ENCODE measurements at regions not wholly inside any gene's neighbourhood (a gene's known extent, or its start where the extent isn't known, plus 50 kb on each side); places are given as distances from the start of the nearest gene placed in this dataset.

DNA sequence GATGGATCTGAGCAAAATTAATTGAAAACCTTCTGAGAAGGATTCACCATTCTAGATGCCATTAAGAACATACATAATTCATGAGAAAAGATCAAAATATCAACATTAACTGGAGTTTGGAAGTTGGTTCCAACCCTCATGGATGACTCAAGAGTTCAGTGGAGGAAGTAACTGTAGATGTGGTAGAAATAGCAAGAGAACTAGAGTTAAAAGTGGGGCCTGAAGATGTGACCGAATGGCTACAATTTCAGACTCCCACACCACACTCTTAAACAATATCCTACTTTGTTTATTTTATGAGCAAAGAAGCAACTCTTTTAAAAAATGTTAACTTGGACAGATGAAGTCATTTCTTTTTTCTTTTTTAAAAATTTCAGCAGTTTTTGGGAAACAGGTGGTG lies 354.3 kb downstream of the KLF12 start:
- no peaks in the 10 kb centered on the region for H3K27me3 ChIP-seq (ENCODE audit: insufficient read depth, low read length)
- H3K9me3 ChIP-seq (ENCODE audit: control insufficient read depth in 1 of 2, insufficient read depth in 1 of 2, low read depth in 1 of 2, low read length in 2 of 2): no peaks in the 10 kb centered on the region
- no peaks in the 10 kb centered on the region for H3K9me2 ChIP-seq (ENCODE audit: insufficient read depth)
- H3K4me3 ChIP-seq (replicated peaks in 1 of 2; ENCODE audit: low read depth in 1 of 2, low read length in 2 of 2): no peak overlapping the region
- intact Hi-C loops (cut with micrococcal nuclease): no loop called here
- no peak overlapping the region for H3K4me2 ChIP-seq (ENCODE audit: low read length)
- ChIA-PET POLR2A (no interaction called here), RAD21 (ENCODE audit: low non-redundant PET in 1 of 2, low total read pairs in 2 of 2, uncharacterized antibody in 2 of 2, unreplicated experiment in 2 of 2) (no interaction called here), CTCF (no interaction called here)
- no peak overlapping the region for H3K27ac ChIP-seq (ENCODE audit: low read depth, low read length)
- H3K79me2 ChIP-seq (ENCODE audit: insufficient read depth, low read length): no peaks in the 10 kb centered on the region
- no peak overlapping the region for H3K9ac ChIP-seq (ENCODE audit: low read length)
- BruUV-seq (replicated peaks): no TSS peak
- DNase-seq (ENCODE audit: low read depth, low spot score): no peak
- TF ChIP-seq ELF1 (IDR thresholded peaks at IDR 0.05; ENCODE audit: borderline replicate concordance, low read depth) (no peak), SRF (IDR thresholded peaks at IDR 0.05; ENCODE audit: low read depth) (no peak), CEBPB (IDR thresholded peaks at IDR 0.05; ENCODE audit: low read depth) (no peak)
- TF ChIP-seq, protein P1, sequence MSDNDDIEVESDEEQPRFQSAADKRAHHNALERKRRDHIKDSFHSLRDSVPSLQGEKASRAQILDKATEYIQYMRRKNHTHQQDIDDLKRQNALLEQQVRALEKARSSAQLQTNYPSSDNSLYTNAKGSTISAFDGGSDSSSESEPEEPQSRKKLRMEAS (IDR thresholded peaks at IDR 0.05): no peak
- no peak overlapping the region for H2AFZ ChIP-seq (ENCODE audit: low read depth, low read length, poor library complexity, severe bottlenecking)
- H3K36me3 ChIP-seq (ENCODE audit: control insufficient read depth in 1 of 2, insufficient read depth in 2 of 2, low read length in 2 of 2): no peaks in the 10 kb centered on the region
- ATAC-seq: no peak
- no peaks in the 10 kb centered on the region for H4K20me1 ChIP-seq (ENCODE audit: insufficient read depth)
- no peaks in the 10 kb centered on the region for H3K4me1 ChIP-seq (ENCODE audit: control insufficient read depth in 1 of 2, insufficient read depth in 2 of 2, low read length in 2 of 2)

DNA sequence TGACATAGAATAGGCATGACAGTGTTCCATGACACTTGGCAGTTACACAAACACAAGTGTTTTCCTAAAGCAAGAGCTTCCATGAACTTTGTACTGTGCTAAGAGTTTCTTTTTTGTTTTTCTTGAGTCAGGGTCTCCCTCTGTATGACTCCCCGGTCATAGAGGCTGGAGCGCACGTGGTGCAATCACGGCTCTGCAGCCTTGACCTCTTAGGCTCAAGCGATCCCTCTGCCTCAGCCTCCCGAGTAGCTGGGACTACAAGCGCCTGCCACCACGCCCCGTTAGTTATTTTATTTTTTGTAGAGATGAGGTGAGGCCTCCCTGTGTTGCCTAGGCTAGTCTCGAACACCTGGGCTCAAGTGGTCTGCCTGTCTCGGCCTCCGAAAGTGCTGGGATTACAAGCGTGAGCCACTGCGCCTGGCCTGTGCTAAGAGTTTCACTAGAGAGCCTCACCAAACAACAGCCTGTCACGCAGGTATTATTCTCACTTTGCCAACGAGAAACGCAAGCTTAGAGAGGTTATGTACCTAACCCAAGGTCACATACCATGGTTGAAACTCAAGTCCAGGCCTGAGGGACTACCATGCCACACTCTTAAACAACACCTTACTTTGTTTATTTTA lies 355.9 kb downstream of the KLF12 start:
- DNase-seq (ENCODE audit: low read depth, low spot score) (no peak), ATAC-seq (no peak)
- no peaks in the 10 kb centered on the region for H3K9me3 ChIP-seq (ENCODE audit: control insufficient read depth in 1 of 2, insufficient read depth in 1 of 2, low read depth in 1 of 2, low read length in 2 of 2)
- RAD21 ChIA-PET (ENCODE audit: low non-redundant PET in 1 of 2, low total read pairs in 2 of 2, uncharacterized antibody in 2 of 2, unreplicated experiment in 2 of 2): no interaction called here
- H4K20me1 ChIP-seq (ENCODE audit: insufficient read depth): no peaks in the 10 kb centered on the region
- no peak overlapping the region for H3K9ac ChIP-seq (ENCODE audit: low read length)
- no peaks in the 10 kb centered on the region for H3K79me2 ChIP-seq (ENCODE audit: insufficient read depth, low read length)
- H2AFZ ChIP-seq (ENCODE audit: low read depth, low read length, poor library complexity, severe bottlenecking): no peak overlapping the region
- CTCF ChIA-PET: no interaction called here
- no peaks in the 10 kb centered on the region for H3K36me3 ChIP-seq (ENCODE audit: control insufficient read depth in 1 of 2, insufficient read depth in 2 of 2, low read length in 2 of 2)
- H3K4me3 ChIP-seq (replicated peaks in 1 of 2; ENCODE audit: low read depth in 1 of 2, low read length in 2 of 2): no peak overlapping the region
- H3K4me1 ChIP-seq (ENCODE audit: control insufficient read depth in 1 of 2, insufficient read depth in 2 of 2, low read length in 2 of 2): no peaks in the 10 kb centered on the region
- no peak overlapping the region for H3K27ac ChIP-seq (ENCODE audit: low read depth, low read length)
- no peaks in the 10 kb centered on the region for H3K27me3 ChIP-seq (ENCODE audit: insufficient read depth, low read length)
- BruUV-seq (replicated peaks): no TSS peak
- no peak overlapping the region for H3K4me2 ChIP-seq (ENCODE audit: low read length)
- intact Hi-C loops (cut with micrococcal nuclease): no loop called here
- POLR2A ChIA-PET: no interaction called here
- H3K9me2 ChIP-seq (ENCODE audit: insufficient read depth): no peaks in the 10 kb centered on the region
- no peak for TF ChIP-seq EZH2 (IDR thresholded peaks at IDR 0.05)
- TF ChIP-seq SRF (IDR thresholded peaks at IDR 0.05; ENCODE audit: low read depth): no peak
- no peak for TF ChIP-seq CBX3 (IDR thresholded peaks at IDR 0.05; ENCODE audit: low read depth)
- TF ChIP-seq, protein P2, sequence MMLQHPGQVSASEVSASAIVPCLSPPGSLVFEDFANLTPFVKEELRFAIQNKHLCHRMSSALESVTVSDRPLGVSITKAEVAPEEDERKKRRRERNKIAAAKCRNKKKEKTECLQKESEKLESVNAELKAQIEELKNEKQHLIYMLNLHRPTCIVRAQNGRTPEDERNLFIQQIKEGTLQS (IDR thresholded peaks at IDR 0.05): no peak
- no peak for TF ChIP-seq JUND (IDR thresholded peaks at IDR 0.05)
- no peak for TF ChIP-seq POLR2A (IDR thresholded peaks at IDR 0.05; ENCODE audit: borderline replicate concordance, extremely low read depth, insufficient read depth, insufficient read length)
- TF ChIP-seq ZFX (IDR thresholded peaks at IDR 0.05): no peak
- no peak for TF ChIP-seq FOSL1 (IDR thresholded peaks at IDR 0.05; ENCODE audit: low read depth)
- TF ChIP-seq SP1 (IDR thresholded peaks at IDR 0.05; ENCODE audit: low read depth): no peak
- TF ChIP-seq EZH2phosphoT487 (IDR thresholded peaks at IDR 0.05; ENCODE audit: borderline replicate concordance): no peak
- TF ChIP-seq, protein P1 (IDR thresholded peaks at IDR 0.05): no peak
- no peak for TF ChIP-seq CEBPB (IDR thresholded peaks at IDR 0.05; ENCODE audit: low read depth)
- TF ChIP-seq ELF1 (IDR thresholded peaks at IDR 0.05; ENCODE audit: borderline replicate concordance, low read depth): no peak
- no peak for TF ChIP-seq ZNF274 (IDR thresholded peaks at IDR 0.05; ENCODE audit: low read depth, low read length)
- TF ChIP-seq TCF7L2 (IDR thresholded peaks at IDR 0.05; ENCODE audit: borderline replicate concordance, extremely low read depth, insufficient read depth, insufficient read length): no peak
- TF ChIP-seq, protein P3, sequence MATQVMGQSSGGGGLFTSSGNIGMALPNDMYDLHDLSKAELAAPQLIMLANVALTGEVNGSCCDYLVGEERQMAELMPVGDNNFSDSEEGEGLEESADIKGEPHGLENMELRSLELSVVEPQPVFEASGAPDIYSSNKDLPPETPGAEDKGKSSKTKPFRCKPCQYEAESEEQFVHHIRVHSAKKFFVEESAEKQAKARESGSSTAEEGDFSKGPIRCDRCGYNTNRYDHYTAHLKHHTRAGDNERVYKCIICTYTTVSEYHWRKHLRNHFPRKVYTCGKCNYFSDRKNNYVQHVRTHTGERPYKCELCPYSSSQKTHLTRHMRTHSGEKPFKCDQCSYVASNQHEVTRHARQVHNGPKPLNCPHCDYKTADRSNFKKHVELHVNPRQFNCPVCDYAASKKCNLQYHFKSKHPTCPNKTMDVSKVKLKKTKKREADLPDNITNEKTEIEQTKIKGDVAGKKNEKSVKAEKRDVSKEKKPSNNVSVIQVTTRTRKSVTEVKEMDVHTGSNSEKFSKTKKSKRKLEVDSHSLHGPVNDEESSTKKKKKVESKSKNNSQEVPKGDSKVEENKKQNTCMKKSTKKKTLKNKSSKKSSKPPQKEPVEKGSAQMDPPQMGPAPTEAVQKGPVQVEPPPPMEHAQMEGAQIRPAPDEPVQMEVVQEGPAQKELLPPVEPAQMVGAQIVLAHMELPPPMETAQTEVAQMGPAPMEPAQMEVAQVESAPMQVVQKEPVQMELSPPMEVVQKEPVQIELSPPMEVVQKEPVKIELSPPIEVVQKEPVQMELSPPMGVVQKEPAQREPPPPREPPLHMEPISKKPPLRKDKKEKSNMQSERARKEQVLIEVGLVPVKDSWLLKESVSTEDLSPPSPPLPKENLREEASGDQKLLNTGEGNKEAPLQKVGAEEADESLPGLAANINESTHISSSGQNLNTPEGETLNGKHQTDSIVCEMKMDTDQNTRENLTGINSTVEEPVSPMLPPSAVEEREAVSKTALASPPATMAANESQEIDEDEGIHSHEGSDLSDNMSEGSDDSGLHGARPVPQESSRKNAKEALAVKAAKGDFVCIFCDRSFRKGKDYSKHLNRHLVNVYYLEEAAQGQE (IDR thresholded peaks at IDR 0.05; ENCODE audit: low read depth): no peak

Data from HCT116 (cell line).